OCI-LY7 (cell line): ENCODE measurements at regions not wholly inside any gene's neighbourhood (a gene's known extent, or its start where the extent isn't known, plus 50 kb on each side); places are given as distances from the start of the nearest gene placed in this dataset.

Source experiments
- BruUV-seq: library from RNA; stranded (reverse); fragments of 400-500 nt; replicated peaks from 2 replicates; lab custom pipeline; 2021; lab: Mats Ljungman, UMichigan
- CTCF ChIA-PET: fragments of 300-600 bp; sonication (Branson Sonifier 250); formaldehyde crosslinking; loops from one replicate; lab custom pipeline; 2022; ENCODE audit warnings: antibody characterized with exemption; ENCODE audit not compliant: unreplicated experiment; lab: Charles Lee
- POLR2A ChIA-PET: fragments of 300-600 bp; sonication (Branson Sonifier 250); formaldehyde crosslinking; loops from one replicate; lab custom pipeline; 2022; ENCODE audit warnings: antibody characterized with exemption; lab: Charles Lee
- DNase-seq: peaks from one replicate; pipeline ENCODE4 v3.0.0-alpha.2; 2015; ENCODE audit warnings: low spot score
- H2AFZ ChIP-seq: fragments of 200-600 bp; sonication (generic), shearing (Covaris generic); 2 replicates; pipeline ENCODE4 v1.6.1; 2014; ENCODE audit warnings: mild to moderate bottlenecking, antibody characterized with exemption, low read length, moderate library complexity
- H3K27ac ChIP-seq: fragments of 200-600 bp; sonication (generic); 2 replicates; pipeline ENCODE4 v1.5.1; 2014; ENCODE audit warnings: mixed run types, low read depth, mild to moderate bottlenecking, moderate library complexity, low read length, inconsistent platforms; ENCODE audit not compliant: poor library complexity, severe bottlenecking
- H3K36me3 ChIP-seq: fragments of 200-600 bp; sonication (generic); 2 replicates; pipeline ENCODE4 v1.6.1; 2014; ENCODE audit warnings: mild to moderate bottlenecking, antibody characterized with exemption, low read length, moderate library complexity, mixed read lengths; ENCODE audit not compliant: insufficient read depth
- H3K4me1 ChIP-seq: fragments of 200-600 bp; sonication (generic); 2 replicates; pipeline ENCODE4 v1.5.1; 2014; ENCODE audit warnings: mild to moderate bottlenecking, low read length; ENCODE audit not compliant: insufficient read depth, poor library complexity, severe bottlenecking
- H3K4me2 ChIP-seq: fragments of 200-600 bp; sonication (generic); 2 replicates; pipeline ENCODE4 v1.6.1; 2014; ENCODE audit warnings: mild to moderate bottlenecking, low read length
- H3K4me3 ChIP-seq: fragments of 200-600 bp; sonication (generic); 2 replicates; pipeline ENCODE4 v1.5.1; 2014; ENCODE audit warnings: mild to moderate bottlenecking, low read depth, low read length; ENCODE audit not compliant: poor library complexity, severe bottlenecking
- H3K79me2 ChIP-seq: fragments of 200-600 bp; sonication (generic); 2 replicates; pipeline ENCODE4 v1.6.1; 2016; ENCODE audit warnings: low read depth, mild to moderate bottlenecking, low read length, moderate library complexity, mixed read lengths; ENCODE audit not compliant: insufficient read depth
- H3K9me2 ChIP-seq: fragments of 200-600 bp; sonication (generic); 2 replicates; pipeline ENCODE4 v1.6.1; 2016; ENCODE audit warnings: mild to moderate bottlenecking, low read length, mixed read lengths; ENCODE audit not compliant: insufficient read depth
- H3K9me3 ChIP-seq: fragments of 200-600 bp; sonication (generic); 2 replicates; pipeline ENCODE4 v1.6.1; 2014; ENCODE audit warnings: mild to moderate bottlenecking, mixed run types, low read length, mixed read lengths
- H4K20me1 ChIP-seq: fragments of 200-600 bp; sonication (generic); 2 replicates; pipeline ENCODE4 v1.6.1; 2014; ENCODE audit warnings: mild to moderate bottlenecking, antibody characterized with exemption, low read length, moderate library complexity, mixed read lengths; ENCODE audit not compliant: insufficient read depth
- EZH2phosphoT487 ChIP-seq: fragments of 200-600 bp; sonication (generic); IDR thresholded peaks from 2 replicates; pipeline ENCODE4 v1.6.1; 2018; ENCODE audit warnings: low read depth, borderline replicate concordance, mild to moderate bottlenecking, mixed run types, antibody characterized with exemption, low read length, moderate library complexity, mixed read lengths
- intact Hi-C: fragments of 100-400 bp; cut with micrococcal nuclease; formaldehyde crosslinking; loops from one replicate; pipeline ENCODE4 v1.10.0; 2022; ENCODE audit not compliant: unreplicated experiment
- TF ChIP-seq, protein P1 (sequence below): fragments of 200-600 bp; sonication (generic); conservative IDR thresholded peaks from 2 replicates; pipeline ENCODE4 v1.5.1; 2014; ENCODE audit warnings: mild to moderate bottlenecking, antibody characterized with exemption, low read length, moderate library complexity, mixed read lengths

DNA sequence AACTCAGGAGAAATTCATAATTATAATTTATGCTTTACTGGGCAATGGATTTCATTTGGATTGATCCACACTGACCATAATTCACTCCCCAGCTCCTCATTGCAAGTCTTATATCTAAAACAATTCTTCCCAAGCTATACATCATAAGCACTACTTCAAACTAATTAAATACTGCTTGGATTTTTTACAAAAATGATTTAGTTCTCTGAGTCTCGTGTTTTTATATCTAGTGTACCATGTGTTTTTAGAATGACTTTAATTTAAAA is 443.8 kb downstream of the GPAM start:
- no peak overlapping the region for H3K4me3 ChIP-seq
- no peaks in the 10 kb centered on the region for H3K79me2 ChIP-seq
- no peaks in the 10 kb centered on the region for H3K4me1 ChIP-seq
- TF ChIP-seq EZH2phosphoT487 = no peak
- TF ChIP-seq, protein P1, sequence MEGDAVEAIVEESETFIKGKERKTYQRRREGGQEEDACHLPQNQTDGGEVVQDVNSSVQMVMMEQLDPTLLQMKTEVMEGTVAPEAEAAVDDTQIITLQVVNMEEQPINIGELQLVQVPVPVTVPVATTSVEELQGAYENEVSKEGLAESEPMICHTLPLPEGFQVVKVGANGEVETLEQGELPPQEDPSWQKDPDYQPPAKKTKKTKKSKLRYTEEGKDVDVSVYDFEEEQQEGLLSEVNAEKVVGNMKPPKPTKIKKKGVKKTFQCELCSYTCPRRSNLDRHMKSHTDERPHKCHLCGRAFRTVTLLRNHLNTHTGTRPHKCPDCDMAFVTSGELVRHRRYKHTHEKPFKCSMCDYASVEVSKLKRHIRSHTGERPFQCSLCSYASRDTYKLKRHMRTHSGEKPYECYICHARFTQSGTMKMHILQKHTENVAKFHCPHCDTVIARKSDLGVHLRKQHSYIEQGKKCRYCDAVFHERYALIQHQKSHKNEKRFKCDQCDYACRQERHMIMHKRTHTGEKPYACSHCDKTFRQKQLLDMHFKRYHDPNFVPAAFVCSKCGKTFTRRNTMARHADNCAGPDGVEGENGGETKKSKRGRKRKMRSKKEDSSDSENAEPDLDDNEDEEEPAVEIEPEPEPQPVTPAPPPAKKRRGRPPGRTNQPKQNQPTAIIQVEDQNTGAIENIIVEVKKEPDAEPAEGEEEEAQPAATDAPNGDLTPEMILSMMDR = no peak
- no peak for DNase-seq
- ChIA-PET POLR2A (no interaction called here), CTCF (no interaction called here)
- H3K36me3 ChIP-seq = no peaks in the 10 kb centered on the region
- no peaks in the 10 kb centered on the region for H3K9me2 ChIP-seq
- H3K9me3 ChIP-seq = no peaks in the 10 kb centered on the region
- BruUV-seq = no TSS peak
- no peak overlapping the region for H3K4me2 ChIP-seq
- intact Hi-C loops = no loop called here
- no peak overlapping the region for H2AFZ ChIP-seq
- H3K27ac ChIP-seq = no peak overlapping the region
- no peaks in the 10 kb centered on the region for H4K20me1 ChIP-seq

DNA sequence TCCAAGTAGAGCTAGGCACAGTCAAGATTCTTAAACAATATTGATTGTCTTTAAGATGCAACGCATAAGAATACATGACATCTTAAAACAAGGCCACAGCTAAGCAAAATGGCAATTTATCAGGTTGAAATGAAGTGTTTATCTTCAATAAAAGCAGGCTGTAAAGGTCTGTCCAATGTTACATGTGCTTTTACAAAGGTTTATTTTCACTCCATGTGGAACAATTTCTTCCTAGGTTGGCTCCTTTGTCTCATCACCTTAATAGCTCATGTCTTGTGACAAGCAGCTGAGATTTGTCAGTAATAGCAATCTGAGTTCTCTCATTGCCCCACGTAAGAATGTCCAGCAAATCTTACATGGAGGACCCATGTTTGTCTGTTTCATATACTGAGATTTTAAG is 437.6 kb downstream of the GPAM start:
- H2AFZ ChIP-seq = no peak overlapping the region
- intact Hi-C loops = no loop called here
- H4K20me1 ChIP-seq = no peaks in the 10 kb centered on the region
- H3K4me2 ChIP-seq = no peak overlapping the region
- POLR2A ChIA-PET = no interaction called here
- CTCF ChIA-PET = no interaction called here
- no peaks in the 10 kb centered on the region for H3K36me3 ChIP-seq
- H3K79me2 ChIP-seq = no peaks in the 10 kb centered on the region
- no peak overlapping the region for H3K27ac ChIP-seq
- DNase-seq = no peak
- H3K4me3 ChIP-seq = no peak overlapping the region
- no peak for TF ChIP-seq EZH2phosphoT487
- TF ChIP-seq, protein P1 = no peak
- no TSS peak for BruUV-seq
- H3K9me2 ChIP-seq = no peaks in the 10 kb centered on the region
- no peaks in the 10 kb centered on the region for H3K4me1 ChIP-seq
- H3K9me3 ChIP-seq = no peaks in the 10 kb centered on the region

DNA sequence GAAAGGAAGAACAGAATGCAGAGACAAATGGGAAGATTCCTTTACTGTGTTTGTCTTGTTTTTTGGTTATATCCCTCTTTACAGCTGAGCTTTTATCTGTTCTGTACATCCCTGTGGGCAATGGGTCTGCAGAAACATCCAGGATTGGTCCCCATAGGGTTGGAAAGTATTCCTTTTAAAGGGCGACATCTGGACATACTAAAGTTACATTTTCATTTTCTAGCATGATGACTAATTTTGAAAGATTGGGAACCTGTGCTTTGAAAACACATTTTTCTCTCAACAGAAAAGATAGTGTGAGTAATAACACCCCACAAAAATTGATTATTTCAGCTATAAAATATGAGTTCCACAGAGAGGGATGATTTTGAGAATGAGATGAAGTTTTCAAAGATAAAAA is 435.8 kb downstream of the GPAM start:
- POLR2A ChIA-PET = interaction anchor here (0.9 kb wide), 1 partner anchor 281 kb away, joined by 3 read pairs; no protein-coding TSS in a partner anchor
- intact Hi-C loops = no loop called here
- no peaks in the 10 kb centered on the region for H3K9me2 ChIP-seq
- H3K4me1 ChIP-seq = no peaks in the 10 kb centered on the region
- H2AFZ ChIP-seq = no peak overlapping the region
- H3K4me2 ChIP-seq = no peak overlapping the region
- no peak overlapping the region for H3K4me3 ChIP-seq
- H3K27ac ChIP-seq = no peak overlapping the region
- H4K20me1 ChIP-seq = no peaks in the 10 kb centered on the region
- CTCF ChIA-PET = no interaction called here
- TF ChIP-seq, protein P1 = no peak
- TF ChIP-seq EZH2phosphoT487 = no peak
- H3K36me3 ChIP-seq = no peaks in the 10 kb centered on the region
- no TSS peak for BruUV-seq
- no peaks in the 10 kb centered on the region for H3K79me2 ChIP-seq
- no peaks in the 10 kb centered on the region for H3K9me3 ChIP-seq
- no peak for DNase-seq
